ENCODE measurements at regions not wholly inside any gene's neighbourhood (a gene's known extent, or its start where the extent isn't known, plus 50 kb on each side); places are given as distances from the start of the nearest gene placed in this dataset.

- TF ChIP-seq CTCF (conservative IDR thresholded peaks at IDR 0.05; ENCODE audit: low read depth in 2 of 2), result no peak
- no peak for TF ChIP-seq ZNF331 (CRISPR knock-in tag; IDR thresholded peaks at IDR 0.05; ENCODE audit: low read depth)
- no peak for TF ChIP-seq EZH2 (IDR thresholded peaks at IDR 0.05; ENCODE audit: low read depth, unreplicated experiment)
- TF ChIP-seq NANOG (IDR thresholded peaks at IDR 0.05; ENCODE audit: borderline replicate concordance), result no peak
- TF ChIP-seq POLR2AphosphoS5 (IDR thresholded peaks at IDR 0.05; ENCODE audit: low read depth), result no peak
- TF ChIP-seq STAT1 (IDR thresholded peaks at IDR 0.05; ENCODE audit: unreplicated experiment), result no peak
- no peak for TF ChIP-seq REST (IDR thresholded peaks at IDR 0.05; ENCODE audit: unreplicated experiment)
Measured at GRCh38 chr2:133982256-133982655, 271.6 kb upstream of the MGAT5 start.

All from GM23338 (cell line).